Stimulated activated CD8-positive, alpha-beta memory T cell treated with anti-CD3 and anti-CD28 coated beads, Interleukin-15, amount 100 ng/mL, for 48 hours (primary cell): ENCODE measurements at regions not wholly inside any gene's neighbourhood (a gene's known extent, or its start where the extent isn't known, plus 50 kb on each side); places are given as distances from the start of the nearest gene placed in this dataset.
"Not testable (repeated sequence)": the region's sequence is repeated elsewhere in the genome, so short reads cannot be mapped to it uniquely, and the experiment has no call there.

Source experiments
- DNase-seq, 2 donors: peaks; one replicate each; pipeline ENCODE4 v3.0.0-alpha.2; 2020; ENCODE audit warnings: low read depth in 2 of 2

DNA sequence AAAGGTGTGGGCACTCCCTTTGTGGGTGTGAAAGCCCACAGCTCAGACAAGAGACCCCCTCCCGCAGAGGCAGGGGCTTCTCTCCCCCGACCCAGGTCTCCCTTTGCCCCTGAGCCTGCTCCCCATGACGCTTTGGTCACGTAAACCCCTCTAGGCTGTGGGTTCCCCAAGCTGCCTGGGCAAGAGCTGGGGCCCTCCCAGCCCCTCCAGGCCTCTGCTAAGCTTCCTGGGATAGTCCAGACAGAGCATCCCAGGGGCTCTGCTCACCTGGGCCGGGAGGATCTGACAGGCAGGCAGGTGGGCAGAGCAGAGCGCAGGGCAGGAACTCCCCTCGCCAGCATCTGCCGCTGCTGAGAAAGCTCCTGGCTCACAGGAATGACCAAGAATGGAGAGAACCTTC, 177.3 kb downstream of the BANP start:
- DNase-seq: no peak

DNA sequence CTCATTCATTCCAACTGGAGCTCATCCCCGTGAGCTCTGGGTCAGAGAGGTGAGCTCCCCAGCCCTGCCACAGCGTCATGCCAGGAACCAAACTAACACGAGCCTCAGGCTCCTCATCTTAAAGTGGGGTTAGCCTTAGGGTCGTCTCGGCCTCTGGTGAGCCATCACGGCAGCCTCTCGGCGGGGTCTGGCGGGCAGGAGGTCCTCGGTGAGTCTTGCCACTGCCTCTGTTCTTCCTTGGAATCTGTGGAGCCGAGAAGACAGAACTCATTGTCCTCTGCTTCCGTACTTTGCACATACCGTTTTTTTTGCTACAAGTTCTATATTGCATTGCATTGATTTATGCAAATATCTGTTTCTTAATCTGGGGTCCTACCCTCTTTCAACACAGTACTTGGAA, 177.9 kb downstream of the BANP start:
- not testable (repeated sequence) for DNase-seq

DNA sequence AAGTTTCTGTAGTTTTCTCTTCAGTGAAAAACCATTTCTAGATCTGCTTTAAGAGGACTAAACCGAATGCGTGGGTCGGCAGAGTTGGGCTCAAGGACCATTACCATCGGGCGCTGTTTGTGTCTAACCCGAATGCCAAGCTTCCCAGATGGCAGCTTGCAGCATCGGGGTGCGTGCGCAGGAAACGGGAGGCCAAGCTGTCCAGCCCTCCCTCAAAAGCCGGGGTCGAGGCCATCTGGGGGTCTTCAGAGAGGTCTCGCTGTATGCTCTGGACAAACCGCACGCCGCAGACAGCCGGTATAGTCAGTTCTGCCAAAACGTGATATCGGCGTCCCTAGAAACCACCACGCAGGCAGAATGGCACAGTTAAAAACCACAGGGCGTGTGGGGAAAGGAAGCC, 178.8 kb downstream of the BANP start:
- no peak for DNase-seq

GRCh38 chr16:88130681-88131080, 179.4 kb downstream of the BANP start:
- DNase-seq: no peak

DNA sequence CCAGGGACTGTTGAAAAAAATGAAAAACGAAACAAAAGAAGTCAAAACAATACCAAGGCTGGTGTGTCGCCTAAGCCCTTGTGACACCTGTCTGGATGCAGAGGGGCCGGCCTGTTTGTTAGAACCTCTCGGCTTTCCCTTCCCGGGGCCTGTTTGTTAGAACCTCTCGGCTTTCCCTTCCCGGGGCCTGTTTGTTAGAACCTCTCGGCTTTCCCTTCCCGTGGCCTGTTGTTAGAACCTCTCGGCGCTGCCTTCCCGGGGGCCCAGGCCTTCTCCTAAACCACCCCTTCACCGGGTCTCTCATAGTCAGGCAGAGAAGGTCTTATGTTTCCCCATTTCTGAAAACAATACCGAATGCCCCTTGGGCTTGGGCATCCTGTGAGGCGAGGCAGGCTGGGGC, 180.0 kb downstream of the BANP start:
- DNase-seq: no peak

DNA sequence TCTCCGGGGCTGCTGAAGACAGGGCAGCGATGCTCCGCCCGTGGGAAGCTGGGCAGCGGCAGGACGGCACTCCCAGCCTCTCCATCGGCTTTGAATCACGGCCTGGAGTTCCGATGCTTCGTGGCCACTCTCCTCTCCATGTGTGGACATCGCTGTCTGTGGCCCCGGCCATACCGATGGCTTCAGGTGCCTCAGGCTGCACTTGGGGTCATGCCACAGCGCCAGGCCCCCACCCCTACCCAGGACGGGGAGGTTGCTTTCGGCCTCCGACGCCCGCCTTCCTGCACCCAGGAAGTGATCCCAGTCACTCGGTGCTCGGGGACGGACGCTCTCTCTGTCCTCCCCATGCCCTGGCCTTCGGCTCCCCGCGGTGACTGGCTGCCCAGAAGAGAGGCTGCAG, 180.7 kb downstream of the BANP start:
- DNase-seq: no peak

DNA sequence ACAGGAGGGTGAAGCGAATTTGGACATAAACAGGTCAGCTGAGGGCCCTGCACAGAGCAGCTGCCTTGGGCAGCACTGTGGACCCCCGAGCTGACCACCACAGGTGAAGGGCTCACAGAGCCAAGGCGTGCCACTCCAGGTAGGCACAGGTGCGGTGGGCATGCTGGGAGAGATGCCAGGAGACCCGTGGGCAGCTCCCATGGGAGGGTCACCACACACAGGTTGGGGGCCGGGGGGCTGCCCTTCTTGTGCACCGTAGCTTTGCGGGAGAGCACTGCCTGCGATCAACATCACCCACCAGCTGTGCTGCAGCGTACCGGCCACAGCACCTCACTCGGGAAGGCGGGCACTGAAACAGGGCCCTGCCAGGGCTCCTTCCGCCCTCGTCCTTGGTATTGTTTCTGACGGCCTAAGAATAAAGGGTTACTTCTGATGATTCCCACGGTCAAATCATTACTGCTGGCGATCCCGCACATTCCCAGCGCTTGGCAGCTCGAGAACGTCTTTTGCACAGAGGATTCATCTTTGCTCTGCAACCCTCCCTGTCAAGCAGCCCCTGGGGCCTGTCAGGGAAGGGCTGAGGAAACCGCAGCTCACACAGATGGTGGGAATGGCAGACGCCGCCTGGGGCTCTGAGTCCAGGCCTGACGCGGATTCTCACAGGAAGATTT, 181.7 kb downstream of the BANP start:
- DNase-seq: no peak

DNA sequence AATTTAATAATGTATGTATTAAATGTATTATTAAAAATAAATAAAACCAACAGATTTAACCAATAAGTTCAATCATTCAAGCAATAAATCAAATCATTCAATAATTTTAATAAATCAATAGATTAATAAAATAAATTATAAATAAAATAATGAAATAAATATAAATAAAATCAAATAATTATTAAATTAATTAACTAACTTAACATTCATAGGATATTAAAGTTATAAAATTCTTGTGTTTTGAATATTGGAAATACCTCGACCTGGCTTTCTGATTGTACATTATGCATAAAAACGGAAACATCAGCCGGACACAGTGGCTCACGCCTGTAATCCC, 182.2 kb downstream of the BANP start:
- DNase-seq: no peak

DNA sequence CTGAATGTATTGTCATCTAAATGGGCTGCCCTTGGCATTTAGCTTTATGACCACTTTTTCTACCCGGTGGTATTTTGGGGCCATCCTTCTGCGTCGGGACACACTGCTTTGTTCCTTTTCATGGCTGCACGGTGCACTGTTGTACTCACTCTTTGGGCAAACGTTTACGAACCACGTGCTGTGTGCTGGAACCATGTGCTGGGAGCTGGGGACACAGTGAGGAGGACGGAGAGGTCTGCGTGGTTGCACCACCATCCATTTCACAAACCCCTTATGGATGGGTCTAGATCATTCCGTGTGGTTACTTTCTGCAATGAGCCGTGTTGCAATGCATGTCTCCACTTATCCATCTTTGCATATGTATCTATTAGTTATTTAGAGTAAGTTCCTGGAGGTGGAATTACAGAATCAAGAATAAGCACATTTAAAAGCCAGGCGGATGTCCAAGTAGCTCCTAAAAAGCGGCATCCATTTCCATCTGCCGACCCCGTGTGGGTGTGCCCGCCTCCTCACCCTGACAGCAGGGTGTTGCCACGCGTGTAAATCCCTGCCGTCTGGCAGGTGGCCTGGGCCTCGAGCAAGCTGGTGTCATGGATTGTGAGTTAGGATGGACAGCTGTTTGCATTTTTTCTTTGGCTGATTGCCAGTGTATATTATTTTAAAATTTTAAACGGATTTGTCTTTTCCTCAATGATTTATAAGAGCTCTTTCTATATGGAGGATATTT, 183.1 kb downstream of the BANP start:
- DNase-seq: not testable (repeated sequence)

DNA sequence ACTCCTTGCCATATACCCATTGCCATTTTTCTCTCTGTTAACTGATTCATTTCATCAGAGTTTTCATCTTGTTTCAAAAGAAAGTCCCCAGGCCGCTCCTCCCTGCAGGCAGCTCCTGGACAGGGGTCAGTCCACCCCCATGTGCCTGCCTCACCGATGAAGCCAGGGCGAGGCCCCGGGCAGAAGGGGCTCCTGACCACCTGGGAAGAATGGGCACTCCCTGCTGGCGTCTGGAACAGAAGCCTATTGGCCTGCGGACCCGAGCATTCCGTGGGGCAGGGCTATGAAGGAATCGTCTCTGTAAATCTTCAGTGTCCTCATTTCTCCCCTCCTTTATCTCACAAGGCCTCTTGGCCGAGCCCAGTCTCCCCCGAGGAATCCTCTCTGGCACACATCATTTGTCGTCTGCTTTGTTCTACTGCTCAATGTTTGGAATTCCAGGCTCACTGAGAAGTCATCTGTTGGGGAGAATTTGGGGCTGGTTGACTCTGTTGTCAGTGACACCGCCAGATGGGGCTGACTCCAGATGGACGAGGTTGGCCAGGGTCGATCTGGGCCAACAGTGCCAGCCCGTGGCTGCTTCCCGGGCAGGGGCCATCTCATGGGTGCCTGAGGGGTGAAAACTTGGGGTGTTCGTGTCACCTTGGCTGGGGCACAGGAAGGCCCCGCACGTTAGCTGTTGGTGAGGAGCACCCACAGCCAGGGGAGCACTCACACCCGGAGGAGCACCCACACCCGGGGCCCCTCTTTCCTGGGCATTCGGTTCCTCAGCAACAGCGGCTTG, 183.9 kb downstream of the BANP start:
- DNase-seq: not testable (repeated sequence)

DNA sequence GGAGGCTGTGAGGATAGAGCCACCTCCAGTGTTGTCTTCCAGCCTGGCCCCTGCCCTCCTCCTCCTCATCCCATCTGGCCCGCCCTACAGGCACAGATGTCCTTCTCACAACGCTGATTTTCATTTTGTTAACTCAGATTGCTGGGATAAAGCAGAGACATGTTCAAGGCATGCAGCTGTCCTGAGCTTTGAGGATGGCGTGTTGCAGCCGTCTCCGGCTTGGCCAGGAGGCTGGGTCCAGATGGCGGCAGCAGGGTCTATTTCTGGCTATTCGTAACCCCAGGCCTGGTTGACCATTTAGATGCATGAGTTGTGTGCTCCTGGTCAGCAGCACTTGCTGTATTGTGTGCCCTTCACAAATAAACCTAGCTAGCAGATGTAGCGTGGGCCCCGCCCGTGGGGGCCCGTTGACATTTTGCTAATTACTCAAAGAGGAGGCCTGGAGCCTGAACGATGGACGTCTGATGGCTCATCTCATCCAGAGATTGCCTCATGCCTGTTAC, 185.0 kb downstream of the BANP start:
- DNase-seq: not testable (repeated sequence)

DNA sequence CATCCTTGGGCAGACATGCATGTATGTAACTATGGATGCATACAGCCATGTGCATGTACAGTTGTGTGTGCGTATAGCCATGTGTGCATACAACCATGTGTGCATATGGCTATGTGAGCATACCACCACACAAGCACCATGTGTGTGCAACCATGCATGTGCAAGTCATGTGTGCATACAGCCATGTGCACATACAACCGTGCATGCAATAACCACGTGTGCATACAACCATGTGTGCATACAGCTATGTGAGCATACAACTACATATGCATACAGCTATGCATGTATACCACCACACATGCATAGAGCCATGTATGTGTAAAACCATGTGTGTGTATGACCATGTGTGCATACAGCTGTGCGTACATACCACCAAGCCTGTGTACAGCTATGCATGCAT, 185.7 kb downstream of the BANP start:
- DNase-seq: not testable (repeated sequence)

DNA sequence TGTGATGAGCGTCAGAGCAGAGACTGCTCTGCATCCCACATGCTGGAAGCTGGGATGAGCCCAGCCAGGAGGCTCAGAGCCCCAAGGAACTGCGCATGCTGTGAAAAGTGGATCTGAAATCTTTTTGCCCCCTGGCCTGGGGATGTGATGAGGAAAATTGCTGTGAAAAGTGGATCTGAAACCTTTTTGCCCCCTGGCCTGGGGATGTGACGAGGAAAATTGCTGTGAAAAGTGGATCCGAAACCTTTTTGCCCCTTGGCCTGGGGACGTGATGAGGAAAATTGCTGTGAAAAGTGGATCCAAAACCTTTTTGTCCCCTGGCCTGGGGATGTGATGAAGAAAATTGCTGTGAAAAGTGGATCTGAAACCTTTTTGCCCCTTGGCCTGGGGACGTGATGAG, 187.9 kb downstream of the BANP start:
- not testable (repeated sequence) for DNase-seq

- DNase-seq: not testable (repeated sequence)
Measured at GRCh38 chr16:88140195-88140594, 189.0 kb downstream of the BANP start.

- DNase-seq: no peak
Measured at GRCh38 chr16:88141580-88141979, 190.3 kb downstream of the BANP start.

- not testable (repeated sequence) for DNase-seq
Measured at GRCh38 chr16:88142056-88142935, 191.1 kb downstream of the BANP start.

DNA sequence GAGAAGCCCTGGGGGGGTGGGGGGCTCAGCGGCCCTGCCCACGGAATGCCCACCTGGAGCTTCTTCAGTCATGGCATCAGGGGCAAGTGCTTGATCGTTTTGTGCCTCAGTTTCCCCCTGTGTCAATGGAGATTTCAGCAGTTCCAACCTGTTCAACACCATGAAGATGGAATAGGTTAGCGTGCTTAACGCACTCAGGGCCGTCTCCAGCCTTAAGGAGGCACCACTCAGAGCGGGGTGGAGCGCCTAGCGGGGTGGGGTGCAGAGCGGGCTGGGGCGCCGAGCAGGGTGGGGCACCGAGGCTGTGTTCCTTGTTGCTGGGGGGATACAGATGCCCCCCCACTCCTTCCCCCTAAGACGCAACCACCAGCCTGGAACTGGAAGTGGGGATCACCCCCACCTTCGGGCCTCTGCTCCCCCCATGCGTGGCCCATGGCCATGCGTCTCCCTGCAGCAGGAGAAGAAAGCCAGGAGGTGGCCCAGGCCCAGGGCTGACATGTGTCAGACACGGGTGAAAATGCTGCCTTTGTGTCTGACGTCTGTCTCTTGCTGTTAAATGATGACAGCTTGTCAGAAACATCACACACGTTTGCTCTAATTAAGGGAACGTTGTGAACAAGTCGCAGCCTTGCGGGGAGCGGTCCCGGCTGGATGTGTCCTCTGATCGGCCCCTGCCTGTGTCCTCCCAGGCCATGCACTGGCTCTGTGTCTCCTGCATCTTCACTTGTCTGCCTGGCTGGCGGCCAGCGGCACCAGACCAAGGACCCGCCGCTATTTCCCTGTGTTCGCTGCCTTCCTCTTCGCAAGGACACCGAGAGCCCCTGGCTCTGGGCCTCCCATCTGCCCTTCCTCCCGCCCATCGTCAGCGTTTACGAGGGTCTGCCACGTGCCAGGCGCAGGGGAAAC, 192.1 kb downstream of the BANP start:
- not testable (repeated sequence) for DNase-seq

DNA sequence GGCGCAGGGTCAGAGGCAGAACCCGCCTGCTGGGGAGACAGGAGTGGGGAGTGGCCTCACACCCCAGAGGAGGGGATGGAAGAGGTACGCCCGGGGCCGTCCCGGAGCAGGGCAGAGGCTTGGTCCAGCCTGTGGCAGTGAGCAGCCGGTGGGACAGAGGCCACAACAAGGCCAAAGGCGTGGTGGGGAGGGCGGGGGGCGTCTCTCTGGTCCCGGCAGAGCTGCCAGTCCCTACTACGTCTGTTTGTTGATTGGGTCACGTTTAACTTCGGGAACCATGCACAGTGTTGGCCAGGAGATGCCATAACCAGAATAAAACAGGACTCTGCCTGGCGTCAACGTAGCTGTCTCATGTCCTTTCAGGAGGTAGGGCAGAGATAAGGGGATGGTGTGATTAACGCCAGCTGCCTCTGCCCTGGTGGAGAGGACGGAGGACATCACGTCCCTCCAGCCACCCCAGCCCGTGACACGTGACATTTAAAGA, 192.8 kb downstream of the BANP start:
- no peak for DNase-seq

GRCh38 chr16:88145376-88145775, 194.1 kb downstream of the BANP start:
- DNase-seq: not testable (repeated sequence)

- not testable (repeated sequence) for DNase-seq
Measured at GRCh38 chr16:88145824-88146405, 194.7 kb downstream of the BANP start.
